B cell (primary cell): ENCODE measurements at regions not wholly inside any gene's neighbourhood (a gene's known extent, or its start where the extent isn't known, plus 50 kb on each side); places are given as distances from the start of the nearest gene placed in this dataset.

ENCODE experiments used
- ATAC-seq: fragments of 200-7000 bp; cut with Tn5 transposase; one replicate; pipeline ENCODE4 v1.10.0; 2021; ENCODE audit warnings: low read depth, mild to moderate bottlenecking, moderate number of reproducible peaks, moderate library complexity
- CTCF ChIA-PET: fragments of 350-600 bp; sonication (Branson Sonifier 250); formaldehyde crosslinking; loops from one replicate; lab custom pipeline; 2021; ENCODE audit warnings: antibody characterized with exemption, inconsistent platforms; lab: Charles Lee
- POLR2A ChIA-PET: fragments of 350-600 bp; sonication (Branson Sonifier 250); formaldehyde crosslinking; loops from one replicate; lab custom pipeline; 2021; ENCODE audit warnings: antibody characterized with exemption; lab: Charles Lee
- DNase-seq: peaks from one replicate; pipeline ENCODE4 v3.0.0; 2013
- H2AFZ ChIP-seq: 2 replicates; pipeline ENCODE4 v1.6.1; 2012; ENCODE audit warnings: mild to moderate bottlenecking, low read depth, low read length; ENCODE audit not compliant: insufficient read depth, poor library complexity, severe bottlenecking
- H3K27ac ChIP-seq, 2 donors: 1 replicate in 1 of 2; 2 replicates in 1 of 2; pipeline ENCODE4 v1.5.1; 2012 to 2013; ENCODE audit warnings: low read length in 2 of 2, mild to moderate bottlenecking in 2 of 2, moderate library complexity in 1 of 2
- H3K27me3 ChIP-seq, 4 experiments: fragments of 200-600 bp in 1 of 4; sonication (generic) in 1 of 4; replicated peaks in 1 of 4; 1 replicate in 2 of 4; 2 replicates in 2 of 4; pipeline versions ENCODE4 v1.6.1 to v1.7.0; 2013 to 2016; ENCODE audit warnings: low read length in 3 of 4, mild to moderate bottlenecking in 2 of 4, mixed read lengths in 1 of 4, moderate library complexity in 1 of 4; ENCODE audit not compliant: insufficient read depth in 4 of 4, control insufficient read depth in 3 of 4; ENCODE audit errors: control extremely low read depth in 1 of 4
- H3K36me3 ChIP-seq, 2 experiments: replicated peaks in 1 of 2; 1 replicate in 1 of 2; 2 replicates in 1 of 2; pipeline versions ENCODE4 v1.6.1 to v1.7.1; 2013; ENCODE audit warnings: low read length in 1 of 2; ENCODE audit not compliant: insufficient read depth in 2 of 2, control insufficient read depth in 1 of 2; ENCODE audit errors: control extremely low read depth in 1 of 2, extremely low read depth in 1 of 2
- H3K4me1 ChIP-seq, 2 donors: fragments of 200-600 bp in 1 of 2; sonication (generic) in 1 of 2; 1 replicate in 1 of 2; 2 replicates in 1 of 2; pipeline versions ENCODE4 v1.5.1 to v1.6.1; 2013 to 2017; ENCODE audit warnings: low read length in 2 of 2; ENCODE audit not compliant: control insufficient read depth in 2 of 2, insufficient read depth in 2 of 2
- H3K4me2 ChIP-seq: replicated peaks from 2 replicates; pipeline ENCODE3; 2012; ENCODE audit warnings: mild to moderate bottlenecking, low read depth, low read length; ENCODE audit not compliant: poor library complexity, severe bottlenecking
- H3K4me3 ChIP-seq, 5 experiments: fragments of 200-600 bp in 1 of 5; sonication (generic) in 1 of 5; 1 replicate in 3 of 5; 2 replicates in 2 of 5; pipeline versions ENCODE4 v1.5.1 to v1.7.0; 2011 to 2016; ENCODE audit warnings: low read length in 4 of 5, mild to moderate bottlenecking in 4 of 5, low read depth in 2 of 5, control low read depth in 1 of 5, moderate library complexity in 1 of 5; ENCODE audit not compliant: insufficient read depth in 1 of 5; ENCODE audit errors: control extremely low read depth in 1 of 5, extremely low read depth in 1 of 5
- H3K79me2 ChIP-seq: fragments of 200-600 bp; sonication (generic); one replicate; pipeline ENCODE4 v1.6.0; 2016; ENCODE audit warnings: low read length; ENCODE audit not compliant: control insufficient read depth, insufficient read depth
- H3K9ac ChIP-seq: fragments of 200-600 bp; sonication (generic); 2 replicates; pipeline ENCODE4 v1.6.1; 2017; ENCODE audit warnings: mild to moderate bottlenecking, low read length, moderate library complexity
- H3K9me3 ChIP-seq, 3 donors: one replicate each; pipeline versions ENCODE4 v1.6.1 to v1.7.1; 2013; ENCODE audit warnings: low read length in 2 of 3; ENCODE audit not compliant: control insufficient read depth in 2 of 3, insufficient read depth in 1 of 3; ENCODE audit errors: control extremely low read depth in 1 of 3
- H4K20me1 ChIP-seq: 2 replicates; pipeline ENCODE4 v1.6.0; 2012; ENCODE audit warnings: mild to moderate bottlenecking, low read length; ENCODE audit not compliant: insufficient read depth, control insufficient read depth, poor library complexity, severe bottlenecking
- H3K27ac Mint-ChIP-seq: one replicate; pipeline ENCODE4 v1.8.0; 2021; ENCODE audit warnings: mixed read lengths
- H3K27me3 Mint-ChIP-seq: one replicate; pipeline ENCODE4 v1.8.0; 2021; ENCODE audit warnings: mixed read lengths
- H3K4me1 Mint-ChIP-seq: one replicate; pipeline ENCODE4 v1.8.0; 2021; ENCODE audit warnings: mixed read lengths
- H3K4me3 Mint-ChIP-seq: one replicate; pipeline ENCODE4 v1.8.0; 2021; ENCODE audit warnings: mixed read lengths
- H3K9me3 Mint-ChIP-seq: one replicate; pipeline ENCODE4 v1.8.0; 2022; ENCODE audit warnings: mixed read lengths; ENCODE audit not compliant: insufficient read depth
- EZH2 ChIP-seq: IDR thresholded peaks from 2 replicates; pipeline ENCODE4 v1.6.1; 2012; ENCODE audit warnings: borderline replicate concordance, low read depth, mild to moderate bottlenecking, moderate library complexity, low read length; ENCODE audit not compliant: insufficient read depth, poor library complexity, severe bottlenecking
- WGBS: methylation state at CpG from one replicate; pipeline ENCODE4 v1.1.5; 2013; ENCODE audit warnings: missing lambda C conversion rate; ENCODE audit not compliant: insufficient coverage; 5-methylcytosine and 5-hydroxymethylcytosine counted together
- intact Hi-C: fragments of 100-400 bp; cut with micrococcal nuclease; formaldehyde crosslinking; loops from one replicate; pipeline ENCODE4 v1.10.0; 2022
- TF ChIP-seq, protein P1 (sequence below): fragments of 200-600 bp; IDR thresholded peaks from one replicate; pipeline ENCODE4 v1.8.0; 2022; ENCODE audit warnings: antibody characterized with exemption, mild to moderate bottlenecking

DNA sequence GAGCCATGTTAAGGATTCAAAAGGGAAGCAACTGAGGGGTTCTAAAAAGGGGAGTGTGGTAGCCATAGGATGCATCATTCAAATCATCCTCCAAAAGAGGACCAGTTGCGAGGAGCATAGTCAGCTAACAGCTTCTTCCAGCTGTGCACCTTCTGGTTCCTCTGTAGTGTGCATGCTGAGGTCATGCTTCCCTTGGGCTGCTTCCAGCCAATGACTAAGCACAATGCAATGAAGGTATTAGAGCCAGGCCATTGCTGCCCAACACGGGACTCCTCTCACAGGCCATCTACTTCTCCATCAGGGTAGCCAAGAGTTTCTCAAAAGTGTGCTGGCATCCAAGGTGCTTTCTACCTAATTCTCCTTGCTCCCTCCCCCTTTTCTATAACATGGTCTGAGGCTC is 69.2 kb upstream of the ARID2 start:
- Histone ChIP-seq H3K4me1 (no peaks in the 10 kb centered on the region), H3K4me2 (no peak overlapping the region), H3K9ac (no peak overlapping the region), H3K9me3 (no peaks in the 10 kb centered on the region), H3K27ac (no peak overlapping the region), H3K79me2 (no peaks in the 10 kb centered on the region), H2AFZ (no peak overlapping the region), H3K4me3 (no peak overlapping the region), H3K27me3 (no peaks in the 10 kb centered on the region), H4K20me1 (no peaks in the 10 kb centered on the region), H3K36me3 (no peaks in the 10 kb centered on the region)
- CTCF ChIA-PET = interaction anchor here (1.5 kb wide), 1 partner anchor 116 kb away, joined by 3 read pairs; no protein-coding TSS in a partner anchor
- ATAC-seq = no peak
- H3K4me1 Mint-ChIP-seq = peaks cover 7% of the 10 kb centered on the region
- intact Hi-C loops = no loop called here
- POLR2A ChIA-PET = no interaction called here
- peaks cover 16% of the 10 kb centered on the region for H3K27me3 Mint-ChIP-seq
- no peaks in the 10 kb centered on the region for H3K9me3 Mint-ChIP-seq
- no peak for TF ChIP-seq EZH2
- TF ChIP-seq, protein P1, sequence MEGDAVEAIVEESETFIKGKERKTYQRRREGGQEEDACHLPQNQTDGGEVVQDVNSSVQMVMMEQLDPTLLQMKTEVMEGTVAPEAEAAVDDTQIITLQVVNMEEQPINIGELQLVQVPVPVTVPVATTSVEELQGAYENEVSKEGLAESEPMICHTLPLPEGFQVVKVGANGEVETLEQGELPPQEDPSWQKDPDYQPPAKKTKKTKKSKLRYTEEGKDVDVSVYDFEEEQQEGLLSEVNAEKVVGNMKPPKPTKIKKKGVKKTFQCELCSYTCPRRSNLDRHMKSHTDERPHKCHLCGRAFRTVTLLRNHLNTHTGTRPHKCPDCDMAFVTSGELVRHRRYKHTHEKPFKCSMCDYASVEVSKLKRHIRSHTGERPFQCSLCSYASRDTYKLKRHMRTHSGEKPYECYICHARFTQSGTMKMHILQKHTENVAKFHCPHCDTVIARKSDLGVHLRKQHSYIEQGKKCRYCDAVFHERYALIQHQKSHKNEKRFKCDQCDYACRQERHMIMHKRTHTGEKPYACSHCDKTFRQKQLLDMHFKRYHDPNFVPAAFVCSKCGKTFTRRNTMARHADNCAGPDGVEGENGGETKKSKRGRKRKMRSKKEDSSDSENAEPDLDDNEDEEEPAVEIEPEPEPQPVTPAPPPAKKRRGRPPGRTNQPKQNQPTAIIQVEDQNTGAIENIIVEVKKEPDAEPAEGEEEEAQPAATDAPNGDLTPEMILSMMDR = no peak
- 56% methylated on average over 2 of the region's 2 CpGs for WGBS
- DNase-seq = no peak
- H3K27ac Mint-ChIP-seq = no peak overlapping the region
- no peak overlapping the region for H3K4me3 Mint-ChIP-seq

DNA sequence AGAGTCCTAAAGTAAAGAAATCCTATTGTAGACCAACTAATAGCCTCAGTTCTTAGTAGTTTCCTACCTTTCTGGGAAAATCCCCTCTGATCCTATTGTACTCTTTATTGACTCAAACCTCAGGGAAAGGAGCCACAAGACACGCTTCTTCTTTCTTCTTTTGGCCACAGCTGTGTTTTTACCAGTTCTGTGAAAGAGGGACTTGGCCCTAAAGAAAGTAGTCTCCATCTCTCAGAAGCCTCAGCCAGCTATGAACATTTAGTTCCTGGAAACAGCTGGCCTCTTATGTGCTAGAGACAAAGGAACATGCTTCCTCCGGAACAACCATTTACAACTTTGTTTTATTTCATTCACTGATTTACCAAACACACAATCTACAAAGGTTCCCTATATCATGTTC is 66.1 kb upstream of the ARID2 start:
- ChIA-PET CTCF (interaction anchor here (0.6 to 1.0 kb wide), 2 partner anchors 9 to 120 kb away, joined by 3 read pairs; no protein-coding TSS in a partner anchor), POLR2A (no interaction called here)
- H2AFZ ChIP-seq = no peak overlapping the region
- no peak overlapping the region for H3K27ac ChIP-seq
- Mint-ChIP-seq H3K4me3 (no peak overlapping the region), H3K4me1 (peaks cover under 1% of the 10 kb centered on the region), H3K27me3 (peaks cover 9% of the 10 kb centered on the region), H3K27ac (no peak overlapping the region), H3K9me3 (no peaks in the 10 kb centered on the region)
- no peak overlapping the region for H3K9ac ChIP-seq
- no peaks in the 10 kb centered on the region for H3K9me3 ChIP-seq
- H3K4me2 ChIP-seq = no peak overlapping the region
- peaks cover under 1 to 1% of the 10 kb centered on the region in 2 donors for H3K4me1 ChIP-seq
- TF ChIP-seq, protein P1 = no peak
- no peaks in the 10 kb centered on the region for H3K27me3 ChIP-seq
- H3K79me2 ChIP-seq = no peaks in the 10 kb centered on the region
- ATAC-seq = no peak
- intact Hi-C loops = no loop called here
- 33% methylated on average over 1 of the region's 2 CpGs for WGBS
- no peaks in the 10 kb centered on the region for H4K20me1 ChIP-seq
- no peaks in the 10 kb centered on the region for H3K36me3 ChIP-seq
- no peak overlapping the region for H3K4me3 ChIP-seq
- DNase-seq = no peak
